NB4 (cell line): ENCODE measurements at regions not wholly inside any gene's neighbourhood (a gene's known extent, or its start where the extent isn't known, plus 50 kb on each side); places are given as distances from the start of the nearest gene placed in this dataset.

Source experiments
- MYC ChIP-seq: IDR thresholded peaks from 2 replicates; pipeline ENCODE4 v1.6.1; 2011; ENCODE audit warnings: low read depth, low read length
- POLR2A ChIP-seq: IDR thresholded peaks from 2 replicates; pipeline ENCODE4 v1.6.1; 2011; ENCODE audit warnings: mild to moderate bottlenecking; ENCODE audit not compliant: insufficient read length; ENCODE audit errors: extremely low read depth
- TF ChIP-seq, protein P1 (sequence below): IDR thresholded peaks from 2 replicates; pipeline ENCODE4 v1.6.1; 2011; ENCODE audit warnings: low read depth, low read length
- TF ChIP-seq, protein P2 (sequence below): IDR thresholded peaks from one replicate; pipeline ENCODE4 v1.5.1; 2012; ENCODE audit warnings: low read depth, low read length

DNA sequence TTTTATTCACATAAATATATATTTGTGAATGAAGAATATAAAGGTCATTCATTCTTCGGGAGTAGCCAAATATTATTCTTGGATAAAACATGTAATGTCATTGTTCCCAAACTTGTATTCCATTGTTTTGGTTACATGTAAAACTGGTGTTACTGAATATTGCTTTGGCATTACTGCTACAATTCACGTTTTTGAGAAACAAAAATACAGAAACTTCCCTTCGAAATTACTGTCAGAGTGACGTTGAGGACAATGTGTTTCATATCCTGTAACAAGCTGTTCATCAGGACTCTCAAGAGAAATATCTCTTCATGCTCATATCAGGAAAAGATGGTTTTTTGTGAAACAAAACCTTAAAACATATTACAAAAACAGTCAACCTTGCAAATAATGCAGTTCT lies 258.9 kb upstream of the DDX53 start:
- TF ChIP-seq, protein P1, sequence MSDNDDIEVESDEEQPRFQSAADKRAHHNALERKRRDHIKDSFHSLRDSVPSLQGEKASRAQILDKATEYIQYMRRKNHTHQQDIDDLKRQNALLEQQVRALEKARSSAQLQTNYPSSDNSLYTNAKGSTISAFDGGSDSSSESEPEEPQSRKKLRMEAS: no peak
- TF ChIP-seq, protein P2, sequence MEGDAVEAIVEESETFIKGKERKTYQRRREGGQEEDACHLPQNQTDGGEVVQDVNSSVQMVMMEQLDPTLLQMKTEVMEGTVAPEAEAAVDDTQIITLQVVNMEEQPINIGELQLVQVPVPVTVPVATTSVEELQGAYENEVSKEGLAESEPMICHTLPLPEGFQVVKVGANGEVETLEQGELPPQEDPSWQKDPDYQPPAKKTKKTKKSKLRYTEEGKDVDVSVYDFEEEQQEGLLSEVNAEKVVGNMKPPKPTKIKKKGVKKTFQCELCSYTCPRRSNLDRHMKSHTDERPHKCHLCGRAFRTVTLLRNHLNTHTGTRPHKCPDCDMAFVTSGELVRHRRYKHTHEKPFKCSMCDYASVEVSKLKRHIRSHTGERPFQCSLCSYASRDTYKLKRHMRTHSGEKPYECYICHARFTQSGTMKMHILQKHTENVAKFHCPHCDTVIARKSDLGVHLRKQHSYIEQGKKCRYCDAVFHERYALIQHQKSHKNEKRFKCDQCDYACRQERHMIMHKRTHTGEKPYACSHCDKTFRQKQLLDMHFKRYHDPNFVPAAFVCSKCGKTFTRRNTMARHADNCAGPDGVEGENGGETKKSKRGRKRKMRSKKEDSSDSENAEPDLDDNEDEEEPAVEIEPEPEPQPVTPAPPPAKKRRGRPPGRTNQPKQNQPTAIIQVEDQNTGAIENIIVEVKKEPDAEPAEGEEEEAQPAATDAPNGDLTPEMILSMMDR: no peak
- no peak for TF ChIP-seq MYC
- TF ChIP-seq POLR2A: no peak
